ENCODE measurements at regions not wholly inside any gene's neighbourhood (a gene's known extent, or its start where the extent isn't known, plus 50 kb on each side); places are given as distances from the start of the nearest gene placed in this dataset.

- no peak for TF ChIP-seq CTCF (IDR thresholded peaks at IDR 0.05; ENCODE audit: insufficient read depth, low read length, poor library complexity, severe bottlenecking)
- DNase-seq (ENCODE audit: low read depth): no peak
- peaks cover 2% of the 10 kb centered on the region for H3K27me3 ChIP-seq (ENCODE audit: control insufficient read depth, insufficient read depth, low read length)
- no peaks in the 10 kb centered on the region for H3K36me3 ChIP-seq (ENCODE audit: control insufficient read depth, insufficient read depth, low read length)
- no peak overlapping the region for H3K4me3 ChIP-seq (ENCODE audit: low read depth, low read length)
Observed at GRCh38 chrX:13900351-13900750, 83.5 kb upstream of the GPM6B start.

GRCh38 chrX:13899607-13900006, 82.7 kb upstream of the GPM6B start:
- TF ChIP-seq CTCF (IDR thresholded peaks at IDR 0.05; ENCODE audit: insufficient read depth, low read length, poor library complexity, severe bottlenecking): no peak
- H3K27me3 ChIP-seq (ENCODE audit: control insufficient read depth, insufficient read depth, low read length): peaks cover 2% of the 10 kb centered on the region
- peak; percentile 54 for DNase-seq (ENCODE audit: low read depth)
- H3K4me3 ChIP-seq (ENCODE audit: low read depth, low read length): no peak overlapping the region
- no peaks in the 10 kb centered on the region for H3K36me3 ChIP-seq (ENCODE audit: control insufficient read depth, insufficient read depth, low read length)

- no peak overlapping the region for H3K4me3 ChIP-seq (ENCODE audit: low read depth, low read length)
- H3K36me3 ChIP-seq (ENCODE audit: control insufficient read depth, insufficient read depth, low read length): no peaks in the 10 kb centered on the region
- peaks cover 5% of the 10 kb centered on the region for H3K27me3 ChIP-seq (ENCODE audit: control insufficient read depth, insufficient read depth, low read length)
- TF ChIP-seq CTCF (IDR thresholded peaks at IDR 0.05; ENCODE audit: insufficient read depth, low read length, poor library complexity, severe bottlenecking): no peak
- no peak for DNase-seq (ENCODE audit: low read depth)
Observed at GRCh38 chrX:13898603-13899002, 81.7 kb upstream of the GPM6B start.

GRCh38 chrX:13898083-13898482, 81.2 kb upstream of the GPM6B start:
- peak; percentile 24 for TF ChIP-seq CTCF (IDR thresholded peaks at IDR 0.05; ENCODE audit: insufficient read depth, low read length, poor library complexity, severe bottlenecking)
- Histone ChIP-seq H3K27me3 (ENCODE audit: control insufficient read depth, insufficient read depth, low read length) (peaks cover 5% of the 10 kb centered on the region), H3K4me3 (ENCODE audit: low read depth, low read length) (no peak overlapping the region), H3K36me3 (ENCODE audit: control insufficient read depth, insufficient read depth, low read length) (no peaks in the 10 kb centered on the region)
- no peak for DNase-seq (ENCODE audit: low read depth)

GRCh38 chrX:13897566-13897965, 80.7 kb upstream of the GPM6B start:
- Histone ChIP-seq H3K27me3 (ENCODE audit: control insufficient read depth, insufficient read depth, low read length) (peaks cover 5% of the 10 kb centered on the region), H3K36me3 (ENCODE audit: control insufficient read depth, insufficient read depth, low read length) (no peaks in the 10 kb centered on the region), H3K4me3 (ENCODE audit: low read depth, low read length) (no peak overlapping the region)
- DNase-seq (ENCODE audit: low read depth): no peak
- no peak for TF ChIP-seq CTCF (IDR thresholded peaks at IDR 0.05; ENCODE audit: insufficient read depth, low read length, poor library complexity, severe bottlenecking)

- no peak for TF ChIP-seq CTCF (IDR thresholded peaks at IDR 0.05; ENCODE audit: insufficient read depth, low read length, poor library complexity, severe bottlenecking)
- no peak for DNase-seq (ENCODE audit: low read depth)
- H3K27me3 ChIP-seq (ENCODE audit: control insufficient read depth, insufficient read depth, low read length): peaks cover 2% of the 10 kb centered on the region
- no peak overlapping the region for H3K4me3 ChIP-seq (ENCODE audit: low read depth, low read length)
- no peaks in the 10 kb centered on the region for H3K36me3 ChIP-seq (ENCODE audit: control insufficient read depth, insufficient read depth, low read length)
Observed at GRCh38 chrX:13894888-13895565, 78.1 kb upstream of the GPM6B start.
